H1 (cell line): ENCODE measurements at regions not wholly inside any gene's neighbourhood (a gene's known extent, or its start where the extent isn't known, plus 50 kb on each side); places are given as distances from the start of the nearest gene placed in this dataset.

Source experiments
- CTCF ChIA-PET: fragments of 300-600 bp; sonication (Branson Sonifier 250); formaldehyde crosslinking; loops from one replicate; lab custom pipeline; 2021; ENCODE audit not compliant: partially characterized antibody; lab: Charles Lee
- POLR2A ChIA-PET: fragments of 300-600 bp; sonication (Branson Sonifier 250); formaldehyde crosslinking; loops from one replicate; lab custom pipeline; 2021; ENCODE audit warnings: inconsistent platforms; ENCODE audit not compliant: partially characterized antibody; lab: Charles Lee
- DNase-seq, 2 experiments: peaks; one replicate each; pipeline versions ENCODE4 v3.0.0 to v3.0.0-alpha.2; 2010 to 2022; ENCODE audit warnings: low spot score in 2 of 2, low read depth in 1 of 2, mixed read lengths in 1 of 2
- FAIRE-seq: peaks from 2 replicates; lab custom pipeline; 2011; peaks lifted over from hg19 to GRCh38; lab: Jason Lieb, UNC
- H2AFZ ChIP-seq: 2 replicates; pipeline ENCODE4 v1.8.1; 2012; ENCODE audit warnings: low read length, inconsistent platforms
- H2AK5ac ChIP-seq: 2 replicates; pipeline ENCODE4 v1.6.1; 2013; ENCODE audit warnings: low read depth, low read length
- H2BK120ac ChIP-seq: replicated peaks from 2 replicates; pipeline ENCODE3; 2013; ENCODE audit warnings: low read depth, low read length, inconsistent platforms
- H2BK12ac ChIP-seq: 2 replicates; pipeline ENCODE4 v1.6.1; 2013; ENCODE audit warnings: low read depth, low read length
- H2BK15ac ChIP-seq: 2 replicates; pipeline ENCODE4 v1.6.1; 2013; ENCODE audit warnings: low read length
- H2BK20ac ChIP-seq: 2 replicates; pipeline ENCODE4 v1.6.1; 2013; ENCODE audit warnings: low read length
- H2BK5ac ChIP-seq: 2 replicates; pipeline ENCODE4 v1.6.1; 2013; ENCODE audit warnings: low read depth, low read length
- H3K14ac ChIP-seq: 2 replicates; pipeline ENCODE4 v1.6.1; 2013; ENCODE audit warnings: inconsistent platforms; ENCODE audit not compliant: insufficient read length
- H3K18ac ChIP-seq: 2 replicates; pipeline ENCODE4 v1.6.1; 2013; ENCODE audit warnings: low read length; ENCODE audit errors: extremely low read depth
- H3K23ac ChIP-seq: 2 replicates; pipeline ENCODE4 v1.6.1; 2013; ENCODE audit warnings: inconsistent platforms; ENCODE audit not compliant: insufficient read length
- H3K23me2 ChIP-seq: 2 replicates; pipeline ENCODE4 v1.6.1; 2013; ENCODE audit warnings: low read depth, low read length
- H3K27ac ChIP-seq: 2 replicates; pipeline ENCODE4 v1.6.1; 2011; ENCODE audit warnings: low read depth, low read length, inconsistent platforms
- H3K27me3 ChIP-seq, 4 experiments: replicated peaks in 1 of 4; 1 replicate in 1 of 4; 2 replicates in 3 of 4; pipeline versions ENCODE4 v1.6.1 to v1.8.1; 2011 to 2013; ENCODE audit warnings: low read length in 3 of 4, mild to moderate bottlenecking in 3 of 4, inconsistent platforms in 2 of 4, mixed read lengths in 2 of 4, moderate library complexity in 1 of 4; ENCODE audit not compliant: control insufficient read depth in 3 of 4, insufficient read depth in 3 of 4; ENCODE audit errors: extremely low read depth in 1 of 4
- H3K36me3 ChIP-seq, 4 experiments: 2 replicates each; pipeline versions ENCODE4 v1.6.1 to v1.8.1; 2011 to 2013; ENCODE audit warnings: mild to moderate bottlenecking in 4 of 4, low read length in 3 of 4, moderate library complexity in 2 of 4, control low read depth in 1 of 4, inconsistent platforms in 1 of 4; ENCODE audit not compliant: insufficient read depth in 4 of 4, control insufficient read depth in 2 of 4
- H3K4ac ChIP-seq: replicated peaks from 2 replicates; pipeline ENCODE3; 2013; ENCODE audit warnings: low read length, low read depth, mixed read lengths, inconsistent platforms; ENCODE audit not compliant: insufficient read length
- H3K4me1 ChIP-seq, 4 experiments: replicated peaks in 1 of 4; 1 replicate in 1 of 4; 2 replicates in 3 of 4; pipeline versions ENCODE4 v1.6.1 to v1.8.1; 2011 to 2013; ENCODE audit warnings: low read length in 3 of 4, inconsistent platforms in 2 of 4, mixed read lengths in 1 of 4; ENCODE audit not compliant: insufficient read depth in 4 of 4, control insufficient read depth in 3 of 4
- H3K4me2 ChIP-seq, 2 experiments: 2 replicates each; pipeline versions ENCODE4 v1.6.1 to v1.8.1; 2011 to 2013; ENCODE audit warnings: low read depth in 2 of 2, low read length in 2 of 2, control low read depth in 1 of 2, inconsistent platforms in 1 of 2, mild to moderate bottlenecking in 1 of 2; ENCODE audit not compliant: insufficient read depth in 1 of 2
- H3K4me3 ChIP-seq, 4 experiments: fragments of 200-600, 300-600 bp in 1 of 4; sonication (generic), shearing (Covaris generic), sonication (Bioruptor Twin) in 1 of 4; 2 replicates each; pipeline versions ENCODE4 v1.5.1 to v1.8.1; 2011 to 2016; ENCODE audit warnings: low read length in 4 of 4, low read depth in 3 of 4, control low read depth in 2 of 4, inconsistent platforms in 2 of 4, mild to moderate bottlenecking in 2 of 4, mixed read lengths in 1 of 4, moderate library complexity in 1 of 4; ENCODE audit not compliant: insufficient read depth in 2 of 4; ENCODE audit errors: extremely low read depth in 1 of 4
- H3K56ac ChIP-seq: replicated peaks from 2 replicates; pipeline ENCODE3; 2013; ENCODE audit warnings: low read depth, mild to moderate bottlenecking, mixed read lengths, low read length, inconsistent platforms; ENCODE audit not compliant: insufficient read length
- H3K79me1 ChIP-seq: 2 replicates; pipeline ENCODE4 v1.6.1; 2013; ENCODE audit warnings: low read depth, low read length, control low read depth
- H3K79me2 ChIP-seq, 2 experiments: 2 replicates each; pipeline versions ENCODE4 v1.6.1 to v1.8.1; 2012 to 2013; ENCODE audit warnings: low read length in 2 of 2, mild to moderate bottlenecking in 2 of 2, inconsistent platforms in 1 of 2; ENCODE audit not compliant: insufficient read depth in 2 of 2, control insufficient read depth in 1 of 2
- H3K9ac ChIP-seq, 4 experiments: replicated peaks in 1 of 4; 1 replicate in 1 of 4; 2 replicates in 3 of 4; pipeline versions ENCODE4 v1.6.1 to v1.8.1; 2011 to 2013; ENCODE audit warnings: low read depth in 3 of 4, low read length in 3 of 4, control low read depth in 2 of 4, mild to moderate bottlenecking in 2 of 4, moderate library complexity in 2 of 4, inconsistent platforms in 1 of 4; ENCODE audit errors: extremely low read depth in 1 of 4
- H3K9me3 ChIP-seq, 2 experiments: 2 replicates each; pipeline versions ENCODE4 v1.6.1 to v1.8.1; 2012 to 2013; ENCODE audit warnings: mild to moderate bottlenecking in 2 of 2, moderate library complexity in 2 of 2, control low read depth in 1 of 2, inconsistent platforms in 1 of 2, low read depth in 1 of 2, low read length in 1 of 2, mixed read lengths in 1 of 2; ENCODE audit not compliant: insufficient read depth in 2 of 2
- H4K20me1 ChIP-seq, 2 experiments: replicated peaks in 1 of 2; 2 replicates each; pipeline versions ENCODE3 to v1.8.1; 2011 to 2013; ENCODE audit warnings: inconsistent platforms in 2 of 2, low read length in 2 of 2, mild to moderate bottlenecking in 1 of 2; ENCODE audit not compliant: insufficient read depth in 2 of 2, control insufficient read depth in 1 of 2
- H4K5ac ChIP-seq: 2 replicates; pipeline ENCODE4 v1.6.1; 2013; ENCODE audit warnings: low read length, low read depth, mixed read lengths, inconsistent platforms; ENCODE audit not compliant: insufficient read length
- H4K8ac ChIP-seq: 2 replicates; pipeline ENCODE4 v1.8.0; 2013; ENCODE audit warnings: mild to moderate bottlenecking, moderate library complexity, low read length, inconsistent platforms; ENCODE audit not compliant: insufficient read depth; ENCODE audit errors: extremely low read depth
- H4K91ac ChIP-seq: replicated peaks from 2 replicates; pipeline ENCODE3; 2013; ENCODE audit warnings: low read length, mixed read lengths, inconsistent platforms; ENCODE audit not compliant: insufficient read length
- CHD1 ChIP-seq: IDR thresholded peaks from 2 replicates; pipeline ENCODE4 v1.6.1; 2012; ENCODE audit warnings: low read depth, low read length, improper control_type of control experiment
- CREB1 ChIP-seq: IDR thresholded peaks from 2 replicates; pipeline ENCODE4 v1.6.1; 2012; ENCODE audit warnings: inconsistent platforms
- EGR1 ChIP-seq: IDR thresholded peaks from 2 replicates; pipeline ENCODE4 v1.6.1; 2011; ENCODE audit warnings: low read depth, low read length, borderline replicate concordance
- JUND ChIP-seq: IDR thresholded peaks from 2 replicates; pipeline ENCODE4 v1.6.1; 2011; ENCODE audit warnings: mild to moderate bottlenecking, improper control_type of control experiment, low read length
- SIN3A ChIP-seq, 2 experiments: IDR thresholded peaks in 1 of 2; conservative IDR thresholded peaks in 1 of 2; 2 replicates each; pipeline ENCODE4 v1.6.1; 2011 to 2012; ENCODE audit warnings: low read length in 2 of 2, improper control_type of control experiment in 1 of 2, low read depth in 1 of 2, mild to moderate bottlenecking in 1 of 2
- SIX5 ChIP-seq: IDR thresholded peaks from 2 replicates; pipeline ENCODE4 v1.6.1; 2011; ENCODE audit warnings: mild to moderate bottlenecking, low read depth, low read length
- WGBS, 2 experiments: shearing (Covaris generic) in 1 of 2; methylation state at CpG; one replicate each; pipeline versions ENCODE4 v1.1.6 to v1.1.7; 2013 to 2015; ENCODE audit warnings: low lambda C conversion rate in 2 of 2, mixed read lengths in 2 of 2, inconsistent platforms in 1 of 2, low coverage in 1 of 2, missing lambda C conversion rate in 1 of 2; ENCODE audit not compliant: insufficient replicate concordance in 2 of 2, insufficient coverage in 1 of 2, insufficient read length in 1 of 2; ENCODE audit errors: extremely low coverage in 1 of 2, missing lambda C conversion rate in 1 of 2; 5-methylcytosine and 5-hydroxymethylcytosine counted together

DNA sequence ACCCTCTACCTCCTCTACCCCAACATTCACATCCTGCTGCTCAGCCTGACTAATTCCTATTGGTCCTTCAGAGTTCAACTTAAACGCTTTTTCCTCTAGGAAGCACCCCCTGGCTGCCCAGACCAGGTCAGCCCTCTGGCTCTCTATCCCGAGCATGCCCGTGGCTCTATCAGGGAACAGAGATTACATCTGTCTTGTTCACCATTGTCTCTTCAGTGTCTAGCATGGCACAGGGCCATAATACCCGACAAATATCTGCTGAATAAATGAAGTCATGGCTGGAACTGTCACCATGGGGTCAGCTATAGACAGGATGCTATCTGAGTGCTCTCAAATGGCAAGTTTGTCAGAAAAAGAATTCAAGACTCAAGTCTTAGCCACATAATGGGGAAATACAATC is 296.9 kb upstream of the CHRNA7 start:
- no peak for DNase-seq
- no peak for FAIRE-seq
- Histone ChIP-seq H3K56ac (no peak overlapping the region), H3K23me2 (no peaks in the 10 kb centered on the region), H2BK5ac (no peak overlapping the region), H4K8ac (no peak overlapping the region), H3K79me2 (no peaks in the 10 kb centered on the region), H3K36me3 (no peaks in the 10 kb centered on the region), H2AFZ (no peak overlapping the region), H3K79me1 (no peaks in the 10 kb centered on the region; the same call in 1 of the 2 replicates), H3K9ac (no peak overlapping the region), H3K27me3 (no peaks in the 10 kb centered on the region), H4K5ac (no peak overlapping the region), H2BK15ac (no peak overlapping the region), H2BK20ac (no peak overlapping the region), H4K91ac (no peak overlapping the region), H3K4me2 (no peak overlapping the region), H3K9me3 (no peaks in the 10 kb centered on the region), H3K4me3 (no peak overlapping the region), H2AK5ac (no peak overlapping the region), H2BK12ac (no peak overlapping the region), H3K4ac (no peak overlapping the region), H3K18ac (no peak overlapping the region), H3K4me1 (no peaks in the 10 kb centered on the region), H4K20me1 (no peaks in the 10 kb centered on the region), H3K27ac (no peak overlapping the region), H2BK120ac (no peak overlapping the region), H3K23ac (no peak overlapping the region), H3K14ac (no peak overlapping the region)
- WGBS, 2 experiments, result 60% methylated on average over 4 of the region's 4 CpGs; no CpG with 5 or more reads in 1 of the 2 experiments
- ChIA-PET CTCF (interaction anchor here (2.0 kb wide), 1 partner anchor 25 kb away, joined by 4 read pairs; no protein-coding TSS in a partner anchor), POLR2A (no interaction called here)
- no peak for TF ChIP-seq EGR1
- no peak for TF ChIP-seq JUND
- TF ChIP-seq SIX5, result no peak
- no peak for TF ChIP-seq CREB1
- no peak for TF ChIP-seq SIN3A (conservative IDR thresholded peaks at IDR 0.05 in 1 of 2, IDR thresholded peaks at IDR 0.05 in 1 of 2; ENCODE audit: low read depth in 1 of 2, low read length in 2 of 2)
- TF ChIP-seq CHD1, result no peak
